ENCODE measurements at regions not wholly inside any gene's neighbourhood (a gene's known extent, or its start where the extent isn't known, plus 50 kb on each side); places are given as distances from the start of the nearest gene placed in this dataset.
A peak's percentile ranks its signal among the peaks of the same experiment; 100 is the strongest.
"Not testable (repeated sequence)": the region's sequence is repeated elsewhere in the genome, so short reads cannot be mapped to it uniquely, and the experiment has no call there.

- no peak for DNase-seq
These were observed 258.3 kb downstream of the SRGAP2C start for GRCh38 chr1:121443001-121443540.

- DNase-seq, result no peak
These were observed 259.3 kb downstream of the SRGAP2C start for GRCh38 chr1:121444096-121444495.

GRCh38 chr1:121445679-121446078 lies 260.9 kb downstream of the SRGAP2C start:
- DNase-seq, result no peak

GRCh38 chr1:121447280-121447923 lies 262.6 kb downstream of the SRGAP2C start:
- DNase-seq, result not testable (repeated sequence)

- DNase-seq, result not testable (repeated sequence)
These were observed 263.3 kb downstream of the SRGAP2C start for GRCh38 chr1:121448064-121448463.

GRCh38 chr1:121448851-121449250 lies 264.1 kb downstream of the SRGAP2C start:
- no peak for DNase-seq

GRCh38 chr1:121452484-121452883 lies 267.7 kb downstream of the SRGAP2C start:
- DNase-seq, result no peak

- DNase-seq, result no peak
These were observed 273.7 kb downstream of the SRGAP2C start for GRCh38 chr1:121458291-121459048.

GRCh38 chr1:121459235-121459634 lies 274.5 kb downstream of the SRGAP2C start:
- DNase-seq, result no peak

- DNase-seq, result not testable (repeated sequence)
These were observed 284.6 kb downstream of the SRGAP2C start for GRCh38 chr1:121469395-121469794.

GRCh38 chr1:121470401-121470800 lies 285.6 kb downstream of the SRGAP2C start:
- not testable (repeated sequence) for DNase-seq

GRCh38 chr1:121471523-121471922 lies 286.7 kb downstream of the SRGAP2C start:
- no peak for DNase-seq

- DNase-seq, result no peak
These were observed 287.2 kb downstream of the SRGAP2C start for GRCh38 chr1:121472017-121472416.

- DNase-seq, result no peak
These were observed 298.5 kb downstream of the SRGAP2C start for GRCh38 chr1:121483234-121483633.

- no peak for DNase-seq
These were observed 299.2 kb downstream of the SRGAP2C start for GRCh38 chr1:121483961-121484424.

- DNase-seq, result not testable (repeated sequence)
These were observed 310.0 kb downstream of the SRGAP2C start for GRCh38 chr1:121494796-121495195.

- peak; percentile 67 for DNase-seq
These were observed 326.7 kb downstream of the SRGAP2C start for GRCh38 chr1:121511455-121511854.

- DNase-seq, result peak; percentile 21
These were observed 327.1 kb downstream of the SRGAP2C start for GRCh38 chr1:121511876-121512275.

- no peak for DNase-seq
These were observed 330.5 kb downstream of the SRGAP2C start for GRCh38 chr1:121515235-121515634.

- DNase-seq, result peak; percentile 43
These were observed 331.6 kb downstream of the SRGAP2C start for GRCh38 chr1:121516234-121516967.

GRCh38 chr1:121517586-121518230 lies 332.9 kb downstream of the SRGAP2C start:
- no peak for DNase-seq

GRCh38 chr1:121518726-121519041 lies 333.9 kb downstream of the SRGAP2C start:
- no peak for DNase-seq
